H1 (cell line): ENCODE measurements at regions not wholly inside any gene's neighbourhood (a gene's known extent, or its start where the extent isn't known, plus 50 kb on each side); places are given as distances from the start of the nearest gene placed in this dataset.

Experiments
- CTCF ChIA-PET: fragments of 300-600 bp; sonication (Branson Sonifier 250); formaldehyde crosslinking; loops from one replicate; lab custom pipeline; 2021; ENCODE audit not compliant: partially characterized antibody; lab: Charles Lee
- POLR2A ChIA-PET: fragments of 300-600 bp; sonication (Branson Sonifier 250); formaldehyde crosslinking; loops from one replicate; lab custom pipeline; 2021; ENCODE audit warnings: inconsistent platforms; ENCODE audit not compliant: partially characterized antibody; lab: Charles Lee
- DNase-seq, 2 experiments: peaks; one replicate each; pipeline versions ENCODE4 v3.0.0 to v3.0.0-alpha.2; 2010 to 2022; ENCODE audit warnings: low spot score in 2 of 2, low read depth in 1 of 2, mixed read lengths in 1 of 2
- FAIRE-seq: peaks from 2 replicates; lab custom pipeline; 2011; peaks lifted over from hg19 to GRCh38; lab: Jason Lieb, UNC
- H2AFZ ChIP-seq: 2 replicates; pipeline ENCODE4 v1.8.1; 2012; ENCODE audit warnings: low read length, inconsistent platforms
- H2AK5ac ChIP-seq: 2 replicates; pipeline ENCODE4 v1.6.1; 2013; ENCODE audit warnings: low read depth, low read length
- H2BK120ac ChIP-seq: replicated peaks from 2 replicates; pipeline ENCODE3; 2013; ENCODE audit warnings: low read depth, low read length, inconsistent platforms
- H2BK12ac ChIP-seq: 2 replicates; pipeline ENCODE4 v1.6.1; 2013; ENCODE audit warnings: low read depth, low read length
- H2BK15ac ChIP-seq: 2 replicates; pipeline ENCODE4 v1.6.1; 2013; ENCODE audit warnings: low read length
- H2BK20ac ChIP-seq: 2 replicates; pipeline ENCODE4 v1.6.1; 2013; ENCODE audit warnings: low read length
- H2BK5ac ChIP-seq: 2 replicates; pipeline ENCODE4 v1.6.1; 2013; ENCODE audit warnings: low read depth, low read length
- H3K14ac ChIP-seq: 2 replicates; pipeline ENCODE4 v1.6.1; 2013; ENCODE audit warnings: inconsistent platforms; ENCODE audit not compliant: insufficient read length
- H3K18ac ChIP-seq: 2 replicates; pipeline ENCODE4 v1.6.1; 2013; ENCODE audit warnings: low read length; ENCODE audit errors: extremely low read depth
- H3K23ac ChIP-seq: 2 replicates; pipeline ENCODE4 v1.6.1; 2013; ENCODE audit warnings: inconsistent platforms; ENCODE audit not compliant: insufficient read length
- H3K23me2 ChIP-seq: 2 replicates; pipeline ENCODE4 v1.6.1; 2013; ENCODE audit warnings: low read depth, low read length
- H3K27ac ChIP-seq: 2 replicates; pipeline ENCODE4 v1.6.1; 2011; ENCODE audit warnings: low read depth, low read length, inconsistent platforms
- H3K27me3 ChIP-seq, 4 experiments: replicated peaks in 1 of 4; 1 replicate in 1 of 4; 2 replicates in 3 of 4; pipeline versions ENCODE4 v1.6.1 to v1.8.1; 2011 to 2013; ENCODE audit warnings: low read length in 3 of 4, mild to moderate bottlenecking in 3 of 4, inconsistent platforms in 2 of 4, mixed read lengths in 2 of 4, moderate library complexity in 1 of 4; ENCODE audit not compliant: control insufficient read depth in 3 of 4, insufficient read depth in 3 of 4; ENCODE audit errors: extremely low read depth in 1 of 4
- H3K36me3 ChIP-seq, 4 experiments: 2 replicates each; pipeline versions ENCODE4 v1.6.1 to v1.8.1; 2011 to 2013; ENCODE audit warnings: mild to moderate bottlenecking in 4 of 4, low read length in 3 of 4, moderate library complexity in 2 of 4, control low read depth in 1 of 4, inconsistent platforms in 1 of 4; ENCODE audit not compliant: insufficient read depth in 4 of 4, control insufficient read depth in 2 of 4
- H3K4ac ChIP-seq: replicated peaks from 2 replicates; pipeline ENCODE3; 2013; ENCODE audit warnings: low read length, low read depth, mixed read lengths, inconsistent platforms; ENCODE audit not compliant: insufficient read length
- H3K4me1 ChIP-seq, 4 experiments: replicated peaks in 1 of 4; 1 replicate in 1 of 4; 2 replicates in 3 of 4; pipeline versions ENCODE4 v1.6.1 to v1.8.1; 2011 to 2013; ENCODE audit warnings: low read length in 3 of 4, inconsistent platforms in 2 of 4, mixed read lengths in 1 of 4; ENCODE audit not compliant: insufficient read depth in 4 of 4, control insufficient read depth in 3 of 4
- H3K4me2 ChIP-seq, 2 experiments: 2 replicates each; pipeline versions ENCODE4 v1.6.1 to v1.8.1; 2011 to 2013; ENCODE audit warnings: low read depth in 2 of 2, low read length in 2 of 2, control low read depth in 1 of 2, inconsistent platforms in 1 of 2, mild to moderate bottlenecking in 1 of 2; ENCODE audit not compliant: insufficient read depth in 1 of 2
- H3K4me3 ChIP-seq, 4 experiments: fragments of 200-600, 300-600 bp in 1 of 4; sonication (generic), shearing (Covaris generic), sonication (Bioruptor Twin) in 1 of 4; 2 replicates each; pipeline versions ENCODE4 v1.5.1 to v1.8.1; 2011 to 2016; ENCODE audit warnings: low read length in 4 of 4, low read depth in 3 of 4, control low read depth in 2 of 4, inconsistent platforms in 2 of 4, mild to moderate bottlenecking in 2 of 4, mixed read lengths in 1 of 4, moderate library complexity in 1 of 4; ENCODE audit not compliant: insufficient read depth in 2 of 4; ENCODE audit errors: extremely low read depth in 1 of 4
- H3K56ac ChIP-seq: replicated peaks from 2 replicates; pipeline ENCODE3; 2013; ENCODE audit warnings: low read depth, mild to moderate bottlenecking, mixed read lengths, low read length, inconsistent platforms; ENCODE audit not compliant: insufficient read length
- H3K79me1 ChIP-seq: 2 replicates; pipeline ENCODE4 v1.6.1; 2013; ENCODE audit warnings: low read depth, low read length, control low read depth
- H3K79me2 ChIP-seq, 2 experiments: 2 replicates each; pipeline versions ENCODE4 v1.6.1 to v1.8.1; 2012 to 2013; ENCODE audit warnings: low read length in 2 of 2, mild to moderate bottlenecking in 2 of 2, inconsistent platforms in 1 of 2; ENCODE audit not compliant: insufficient read depth in 2 of 2, control insufficient read depth in 1 of 2
- H3K9ac ChIP-seq, 4 experiments: replicated peaks in 1 of 4; 1 replicate in 1 of 4; 2 replicates in 3 of 4; pipeline versions ENCODE4 v1.6.1 to v1.8.1; 2011 to 2013; ENCODE audit warnings: low read depth in 3 of 4, low read length in 3 of 4, control low read depth in 2 of 4, mild to moderate bottlenecking in 2 of 4, moderate library complexity in 2 of 4, inconsistent platforms in 1 of 4; ENCODE audit errors: extremely low read depth in 1 of 4
- H3K9me3 ChIP-seq, 2 experiments: 2 replicates each; pipeline versions ENCODE4 v1.6.1 to v1.8.1; 2012 to 2013; ENCODE audit warnings: mild to moderate bottlenecking in 2 of 2, moderate library complexity in 2 of 2, control low read depth in 1 of 2, inconsistent platforms in 1 of 2, low read depth in 1 of 2, low read length in 1 of 2, mixed read lengths in 1 of 2; ENCODE audit not compliant: insufficient read depth in 2 of 2
- H4K20me1 ChIP-seq, 2 experiments: replicated peaks in 1 of 2; 2 replicates each; pipeline versions ENCODE3 to v1.8.1; 2011 to 2013; ENCODE audit warnings: inconsistent platforms in 2 of 2, low read length in 2 of 2, mild to moderate bottlenecking in 1 of 2; ENCODE audit not compliant: insufficient read depth in 2 of 2, control insufficient read depth in 1 of 2
- H4K5ac ChIP-seq: 2 replicates; pipeline ENCODE4 v1.6.1; 2013; ENCODE audit warnings: low read length, low read depth, mixed read lengths, inconsistent platforms; ENCODE audit not compliant: insufficient read length
- H4K8ac ChIP-seq: 2 replicates; pipeline ENCODE4 v1.8.0; 2013; ENCODE audit warnings: mild to moderate bottlenecking, moderate library complexity, low read length, inconsistent platforms; ENCODE audit not compliant: insufficient read depth; ENCODE audit errors: extremely low read depth
- H4K91ac ChIP-seq: replicated peaks from 2 replicates; pipeline ENCODE3; 2013; ENCODE audit warnings: low read length, mixed read lengths, inconsistent platforms; ENCODE audit not compliant: insufficient read length
- CBX5 ChIP-seq: fragments of 300-800, 300-1000 bp; sonication (generic); IDR thresholded peaks from 2 replicates; pipeline ENCODE4 v1.7.1; 2016; ENCODE audit warnings: antibody characterized with exemption, low read length, low read depth
- CEBPB ChIP-seq: IDR thresholded peaks from 2 replicates; pipeline ENCODE4 v1.6.1; 2012; ENCODE audit warnings: low read depth, low read length
- CHD1 ChIP-seq: IDR thresholded peaks from 2 replicates; pipeline ENCODE4 v1.6.1; 2012; ENCODE audit warnings: low read depth, low read length, improper control_type of control experiment
- CREB1 ChIP-seq: IDR thresholded peaks from 2 replicates; pipeline ENCODE4 v1.6.1; 2012; ENCODE audit warnings: inconsistent platforms
- KDM5A ChIP-seq: fragments of 200-600 bp; IDR thresholded peaks from 2 replicates; pipeline ENCODE4 v1.7.1; 2012; ENCODE audit warnings: mild to moderate bottlenecking, low read length, inconsistent platforms, mixed read lengths
- NRF1 ChIP-seq: IDR thresholded peaks from 2 replicates; pipeline ENCODE4 v1.6.1; 2011; ENCODE audit warnings: mild to moderate bottlenecking, low read depth, low read length, improper control_type of control experiment
- RFX5 ChIP-seq: IDR thresholded peaks from 2 replicates; pipeline ENCODE4 v1.6.1; 2011; ENCODE audit warnings: low read depth, low read length, improper control_type of control experiment, borderline replicate concordance
- RXRA ChIP-seq: IDR thresholded peaks from 2 replicates; pipeline ENCODE4 v1.6.1; 2011; ENCODE audit warnings: low read depth, mild to moderate bottlenecking, low read length, moderate library complexity; ENCODE audit not compliant: insufficient read depth
- SP2 ChIP-seq: IDR thresholded peaks from 2 replicates; pipeline ENCODE4 v1.6.1; 2012; ENCODE audit warnings: mild to moderate bottlenecking, low read length, inconsistent platforms
- SP4 ChIP-seq: IDR thresholded peaks from 2 replicates; pipeline ENCODE4 v1.6.1; 2012; ENCODE audit warnings: low read length, inconsistent platforms
- SUZ12 ChIP-seq: fragments of 200-600 bp; sonication (generic); IDR thresholded peaks from 2 replicates; pipeline ENCODE4 v1.6.1; 2012; ENCODE audit warnings: mild to moderate bottlenecking, inconsistent platforms, low read length, moderate library complexity, mixed read lengths
- TAF7 ChIP-seq: optimal IDR thresholded peaks from 2 replicates; pipeline ENCODE3; 2011; ENCODE audit warnings: low read depth, mild to moderate bottlenecking, inconsistent platforms, low read length, moderate library complexity, borderline replicate concordance
- YY1 ChIP-seq: IDR thresholded peaks from 2 replicates; pipeline ENCODE4 v1.6.1; 2011; ENCODE audit warnings: low read depth, mild to moderate bottlenecking, low read length
- WGBS, 2 experiments: shearing (Covaris generic) in 1 of 2; methylation state at CpG; one replicate each; pipeline versions ENCODE4 v1.1.6 to v1.1.7; 2013 to 2015; ENCODE audit warnings: low lambda C conversion rate in 2 of 2, mixed read lengths in 2 of 2, inconsistent platforms in 1 of 2, low coverage in 1 of 2, missing lambda C conversion rate in 1 of 2; ENCODE audit not compliant: insufficient replicate concordance in 2 of 2, insufficient coverage in 1 of 2, insufficient read length in 1 of 2; ENCODE audit errors: extremely low coverage in 1 of 2, missing lambda C conversion rate in 1 of 2; 5-methylcytosine and 5-hydroxymethylcytosine counted together
- TF ChIP-seq, protein P1 (sequence below): IDR thresholded peaks from 2 replicates; pipeline ENCODE4 v1.6.1; 2011; ENCODE audit warnings: low read length, improper control_type of control experiment

DNA sequence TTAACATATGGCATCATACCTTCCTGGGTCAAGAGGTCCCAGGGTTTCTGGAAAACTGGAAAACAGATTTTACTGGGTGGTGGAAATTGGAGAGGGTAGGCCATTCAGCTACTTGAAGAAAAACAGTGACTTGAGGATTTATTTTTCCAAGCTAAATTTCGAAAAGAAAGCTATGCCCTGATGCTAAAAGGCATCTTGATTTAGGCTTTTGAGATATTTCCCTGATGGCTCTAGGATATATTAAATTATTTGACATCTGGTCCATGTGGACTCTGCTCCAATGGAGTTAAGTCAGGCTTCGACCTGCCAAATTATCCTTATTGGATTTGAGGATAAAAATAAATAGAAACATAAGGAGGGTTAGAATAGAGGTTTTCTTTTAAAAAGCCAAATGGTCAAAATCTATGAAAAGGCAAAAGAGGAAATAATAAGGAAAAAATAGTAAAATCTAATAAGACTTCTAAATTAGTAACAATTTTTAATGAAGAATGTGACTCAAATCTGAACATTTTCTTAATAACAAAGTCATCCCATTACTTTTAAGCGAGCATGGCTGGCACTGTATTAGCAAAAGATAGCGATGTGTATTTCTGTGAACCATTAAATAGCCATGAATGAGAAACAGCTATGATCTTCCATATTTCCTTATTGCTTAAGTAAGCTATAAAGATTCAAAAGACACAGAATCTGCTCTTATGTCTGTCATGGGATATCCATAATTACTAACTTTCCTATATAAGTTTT is 190.0 kb upstream of the MIR17HG start:
- DNase-seq: no peak
- TF ChIP-seq CREB1 (no peak), SUZ12 (no peak), NRF1 (no peak), RXRA (no peak), YY1 (no peak), SP2 (no peak), TAF7 (no peak), CBX5 (no peak), CEBPB (no peak), KDM5A (no peak), RFX5 (no peak), CHD1 (no peak), SP4 (no peak)
- TF ChIP-seq, protein P1, sequence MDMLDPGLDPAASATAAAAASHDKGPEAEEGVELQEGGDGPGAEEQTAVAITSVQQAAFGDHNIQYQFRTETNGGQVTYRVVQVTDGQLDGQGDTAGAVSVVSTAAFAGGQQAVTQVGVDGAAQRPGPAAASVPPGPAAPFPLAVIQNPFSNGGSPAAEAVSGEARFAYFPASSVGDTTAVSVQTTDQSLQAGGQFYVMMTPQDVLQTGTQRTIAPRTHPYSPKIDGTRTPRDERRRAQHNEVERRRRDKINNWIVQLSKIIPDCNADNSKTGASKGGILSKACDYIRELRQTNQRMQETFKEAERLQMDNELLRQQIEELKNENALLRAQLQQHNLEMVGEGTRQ: no peak

More for the DNA sequence above, 190.0 kb upstream of the MIR17HG start:
- Histone ChIP-seq H3K14ac (no peak overlapping the region), H3K27me3 (no peaks in the 10 kb centered on the region; a peak in 1 of 7 replicates), H3K36me3 (no peaks in the 10 kb centered on the region), H2BK15ac (no peak overlapping the region), H4K5ac (no peak overlapping the region), H3K4ac (no peak overlapping the region), H3K4me2 (no peak overlapping the region), H3K4me3 (no peak overlapping the region), H3K79me2 (no peaks in the 10 kb centered on the region), H4K8ac (no peak overlapping the region), H4K91ac (no peak overlapping the region), H2BK5ac (no peak overlapping the region), H2BK20ac (no peak overlapping the region), H3K56ac (no peak overlapping the region), H4K20me1 (no peaks in the 10 kb centered on the region), H3K4me1 (peaks cover 0 to 6% (median 4%) of the 10 kb centered on the region in 4 experiments; a peak in 4 of 7 replicates), H3K27ac (no peak overlapping the region), H3K23me2 (no peaks in the 10 kb centered on the region), H3K23ac (no peak overlapping the region), H3K79me1 (no peaks in the 10 kb centered on the region), H2AK5ac (no peak overlapping the region), H3K9ac (no peak overlapping the region), H2BK12ac (no peak overlapping the region), H2BK120ac (no peak overlapping the region), H2AFZ (no peak overlapping the region), H3K9me3 (no peaks in the 10 kb centered on the region), H3K18ac (no peak overlapping the region)
- ChIA-PET CTCF (interaction anchor here (1.0 to 2.2 kb wide), 6 partner anchors 12 to 88 kb away, joined by 3 to 7 read pairs (median 5); no protein-coding TSS in a partner anchor), POLR2A (no interaction called here)
- 90% methylated on average over 4 of the region's 4 CpGs; no CpG with 5 or more reads in 1 of the 2 experiments for WGBS, 2 experiments
- FAIRE-seq: no peak
